ENCODE measurements at regions not wholly inside any gene's neighbourhood (a gene's known extent, or its start where the extent isn't known, plus 50 kb on each side); places are given as distances from the start of the nearest gene placed in this dataset.

- DNase-seq, result no peak
- H3K4me1 ChIP-seq (ENCODE audit: insufficient read depth, low read length), result no peaks in the 10 kb centered on the region
- no peaks in the 10 kb centered on the region for H3K27me3 ChIP-seq (ENCODE audit: insufficient read depth, low read length, poor library complexity)
- no peak overlapping the region for H3K27ac ChIP-seq (ENCODE audit: low read length)
- no peak overlapping the region for H3K9ac ChIP-seq (ENCODE audit: low read depth, low read length)
- TF ChIP-seq EZH2 (IDR thresholded peaks at IDR 0.05; ENCODE audit: borderline replicate concordance, low read depth, low read length, severe bottlenecking) (no peak), CTCF (IDR thresholded peaks at IDR 0.05; ENCODE audit: borderline replicate concordance, extremely low read depth, low read length, poor library complexity, severe bottlenecking) (peak; percentile 20)
- H3K79me2 ChIP-seq (ENCODE audit: insufficient read depth, low read length), result no peaks in the 10 kb centered on the region
- H3K9me3 ChIP-seq (ENCODE audit: insufficient read depth, low read length, severe bottlenecking), result no peaks in the 10 kb centered on the region
- no peak overlapping the region for H2AFZ ChIP-seq (ENCODE audit: low read depth, low read length)
- no peaks in the 10 kb centered on the region for H3K36me3 ChIP-seq (ENCODE audit: insufficient read depth, low read length)
- no peak for ATAC-seq (ENCODE audit: insufficient read depth, low read depth)
- no peaks in the 10 kb centered on the region for H4K20me1 ChIP-seq (ENCODE audit: insufficient read depth, low read length)
- no peak overlapping the region for H3K4me3 ChIP-seq (ENCODE audit: low read depth in 1 of 2, low read length in 2 of 2)
- no peak overlapping the region for H3K4me2 ChIP-seq (ENCODE audit: insufficient read depth, low read length)
Measured at GRCh38 chr3:68206524-68207117, 552.2 kb upstream of the SUCLG2 start.

- DNase-seq (no peak), ATAC-seq (ENCODE audit: insufficient read depth, low read depth) (no peak)
- Histone ChIP-seq H3K4me1 (ENCODE audit: insufficient read depth, low read length) (no peaks in the 10 kb centered on the region), H3K27me3 (ENCODE audit: insufficient read depth, low read length, poor library complexity) (no peaks in the 10 kb centered on the region), H3K9ac (ENCODE audit: low read depth, low read length) (no peak overlapping the region), H2AFZ (ENCODE audit: low read depth, low read length) (no peak overlapping the region), H3K36me3 (ENCODE audit: insufficient read depth, low read length) (no peaks in the 10 kb centered on the region), H3K9me3 (ENCODE audit: insufficient read depth, low read length, severe bottlenecking) (no peaks in the 10 kb centered on the region), H3K4me3 (ENCODE audit: low read depth in 1 of 2, low read length in 2 of 2) (no peak overlapping the region), H3K4me2 (ENCODE audit: insufficient read depth, low read length) (no peak overlapping the region), H4K20me1 (ENCODE audit: insufficient read depth, low read length) (no peaks in the 10 kb centered on the region), H3K79me2 (ENCODE audit: insufficient read depth, low read length) (no peaks in the 10 kb centered on the region), H3K27ac (ENCODE audit: low read length) (no peak overlapping the region)
- TF ChIP-seq CTCF (IDR thresholded peaks at IDR 0.05; ENCODE audit: borderline replicate concordance, extremely low read depth, low read length, poor library complexity, severe bottlenecking) (no peak), EZH2 (IDR thresholded peaks at IDR 0.05; ENCODE audit: borderline replicate concordance, low read depth, low read length, severe bottlenecking) (no peak)
Measured at GRCh38 chr3:68186733-68187132, 532.3 kb upstream of the SUCLG2 start.

GRCh38 chr3:68176600-68176999 lies 522.2 kb upstream of the SUCLG2 start:
- Histone ChIP-seq H3K36me3 (ENCODE audit: insufficient read depth, low read length) (no peaks in the 10 kb centered on the region), H3K27ac (ENCODE audit: low read length) (no peak overlapping the region), H4K20me1 (ENCODE audit: insufficient read depth, low read length) (no peaks in the 10 kb centered on the region), H3K79me2 (ENCODE audit: insufficient read depth, low read length) (no peaks in the 10 kb centered on the region), H3K9me3 (ENCODE audit: insufficient read depth, low read length, severe bottlenecking) (peaks cover 7% of the 10 kb centered on the region), H3K9ac (ENCODE audit: low read depth, low read length) (no peak overlapping the region), H3K27me3 (ENCODE audit: insufficient read depth, low read length, poor library complexity) (no peaks in the 10 kb centered on the region), H2AFZ (ENCODE audit: low read depth, low read length) (no peak overlapping the region), H3K4me1 (ENCODE audit: insufficient read depth, low read length) (no peaks in the 10 kb centered on the region), H3K4me3 (ENCODE audit: low read depth in 1 of 2, low read length in 2 of 2) (no peak overlapping the region), H3K4me2 (ENCODE audit: insufficient read depth, low read length) (no peak overlapping the region)
- DNase-seq, result no peak
- no peak for ATAC-seq (ENCODE audit: insufficient read depth, low read depth)
- no peak for TF ChIP-seq CTCF (IDR thresholded peaks at IDR 0.05; ENCODE audit: borderline replicate concordance, extremely low read depth, low read length, poor library complexity, severe bottlenecking)
- no peak for TF ChIP-seq EZH2 (IDR thresholded peaks at IDR 0.05; ENCODE audit: borderline replicate concordance, low read depth, low read length, severe bottlenecking)

Measured in DND-41 (cell line).